ENCODE measurements at regions not wholly inside any gene's neighbourhood (a gene's known extent, or its start where the extent isn't known, plus 50 kb on each side); places are given as distances from the start of the nearest gene placed in this dataset.

GRCh38 chr5:152106571-152106970 is 181.9 kb upstream of the GLRA1 start:
- TF ChIP-seq, protein P1, sequence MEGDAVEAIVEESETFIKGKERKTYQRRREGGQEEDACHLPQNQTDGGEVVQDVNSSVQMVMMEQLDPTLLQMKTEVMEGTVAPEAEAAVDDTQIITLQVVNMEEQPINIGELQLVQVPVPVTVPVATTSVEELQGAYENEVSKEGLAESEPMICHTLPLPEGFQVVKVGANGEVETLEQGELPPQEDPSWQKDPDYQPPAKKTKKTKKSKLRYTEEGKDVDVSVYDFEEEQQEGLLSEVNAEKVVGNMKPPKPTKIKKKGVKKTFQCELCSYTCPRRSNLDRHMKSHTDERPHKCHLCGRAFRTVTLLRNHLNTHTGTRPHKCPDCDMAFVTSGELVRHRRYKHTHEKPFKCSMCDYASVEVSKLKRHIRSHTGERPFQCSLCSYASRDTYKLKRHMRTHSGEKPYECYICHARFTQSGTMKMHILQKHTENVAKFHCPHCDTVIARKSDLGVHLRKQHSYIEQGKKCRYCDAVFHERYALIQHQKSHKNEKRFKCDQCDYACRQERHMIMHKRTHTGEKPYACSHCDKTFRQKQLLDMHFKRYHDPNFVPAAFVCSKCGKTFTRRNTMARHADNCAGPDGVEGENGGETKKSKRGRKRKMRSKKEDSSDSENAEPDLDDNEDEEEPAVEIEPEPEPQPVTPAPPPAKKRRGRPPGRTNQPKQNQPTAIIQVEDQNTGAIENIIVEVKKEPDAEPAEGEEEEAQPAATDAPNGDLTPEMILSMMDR (IDR thresholded peaks at IDR 0.05; ENCODE audit: low read depth, low read length): no peak
- TF ChIP-seq, protein P2, sequence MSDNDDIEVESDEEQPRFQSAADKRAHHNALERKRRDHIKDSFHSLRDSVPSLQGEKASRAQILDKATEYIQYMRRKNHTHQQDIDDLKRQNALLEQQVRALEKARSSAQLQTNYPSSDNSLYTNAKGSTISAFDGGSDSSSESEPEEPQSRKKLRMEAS (IDR thresholded peaks at IDR 0.05; ENCODE audit: low read depth, low read length): no peak
- TF ChIP-seq MYC (IDR thresholded peaks at IDR 0.05; ENCODE audit: low read depth, low read length): no peak

Measured in NB4 (cell line).